RWPE1 (cell line): ENCODE measurements at regions not wholly inside any gene's neighbourhood (a gene's known extent, or its start where the extent isn't known, plus 50 kb on each side); places are given as distances from the start of the nearest gene placed in this dataset.

Experiments
- CTCF ChIA-PET: fragments of 350-600 bp; sonication (Branson Sonifier 250); formaldehyde crosslinking; extraction: SDS; loops from one replicate; lab custom pipeline; 2021; lab: Yijun Ruan, JAX
- POLR2A ChIA-PET: fragments of 400-600 bp; formaldehyde crosslinking; extraction: SDS; loops from one replicate; lab custom pipeline; 2020; ENCODE audit warnings: antibody characterized with exemption; ENCODE audit not compliant: low non-redundant PET; lab: Yijun Ruan, JAX
- DNase-seq: peaks from one replicate; pipeline ENCODE4 v3.0.0; 2012; ENCODE audit warnings: low spot score
- H3K27ac ChIP-seq: fragments of 450-650 bp; 2 replicates; pipeline ENCODE4 v1.5.1; 2017
- TF ChIP-seq, protein P1 (sequence below): fragments of 450-650 bp; conservative IDR thresholded peaks from 2 replicates; pipeline ENCODE4 v1.5.1; 2017; ENCODE audit warnings: low read depth, mild to moderate bottlenecking

DNA sequence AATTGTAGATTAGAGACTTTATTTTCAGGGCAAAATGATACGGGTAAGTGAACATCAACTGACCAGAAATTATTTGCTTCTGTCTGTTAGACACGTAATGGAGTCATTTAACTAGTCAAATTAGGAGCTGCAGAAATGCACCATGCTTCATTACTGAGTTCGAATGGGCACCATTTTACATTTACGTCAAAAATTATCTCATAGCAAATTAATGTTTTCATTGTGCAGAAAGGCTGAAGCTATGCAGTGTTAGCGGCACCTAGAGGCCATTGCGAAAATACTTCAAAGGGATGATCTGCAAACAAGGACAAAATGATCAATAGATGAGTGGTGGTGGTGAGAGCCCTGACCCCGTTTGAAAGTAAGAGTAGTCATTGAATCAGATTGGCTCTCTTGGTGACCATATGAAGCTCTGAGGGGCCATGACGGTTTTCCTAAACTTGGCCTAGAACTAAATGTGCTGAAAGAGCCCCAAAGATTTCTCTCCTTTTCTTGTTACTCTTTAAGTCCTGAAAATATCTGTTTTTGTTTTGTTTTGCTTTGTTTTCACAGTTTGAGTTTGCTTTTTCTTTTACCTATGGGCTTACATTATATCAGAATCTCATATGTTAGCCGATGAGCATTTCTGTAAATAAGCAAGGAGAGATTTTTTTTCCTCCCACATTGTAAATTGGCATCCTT lies 277.9 kb downstream of the ZNF536 start:
- POLR2A ChIA-PET, result no interaction called here
- H3K27ac ChIP-seq, result no peak overlapping the region
- TF ChIP-seq, protein P1, sequence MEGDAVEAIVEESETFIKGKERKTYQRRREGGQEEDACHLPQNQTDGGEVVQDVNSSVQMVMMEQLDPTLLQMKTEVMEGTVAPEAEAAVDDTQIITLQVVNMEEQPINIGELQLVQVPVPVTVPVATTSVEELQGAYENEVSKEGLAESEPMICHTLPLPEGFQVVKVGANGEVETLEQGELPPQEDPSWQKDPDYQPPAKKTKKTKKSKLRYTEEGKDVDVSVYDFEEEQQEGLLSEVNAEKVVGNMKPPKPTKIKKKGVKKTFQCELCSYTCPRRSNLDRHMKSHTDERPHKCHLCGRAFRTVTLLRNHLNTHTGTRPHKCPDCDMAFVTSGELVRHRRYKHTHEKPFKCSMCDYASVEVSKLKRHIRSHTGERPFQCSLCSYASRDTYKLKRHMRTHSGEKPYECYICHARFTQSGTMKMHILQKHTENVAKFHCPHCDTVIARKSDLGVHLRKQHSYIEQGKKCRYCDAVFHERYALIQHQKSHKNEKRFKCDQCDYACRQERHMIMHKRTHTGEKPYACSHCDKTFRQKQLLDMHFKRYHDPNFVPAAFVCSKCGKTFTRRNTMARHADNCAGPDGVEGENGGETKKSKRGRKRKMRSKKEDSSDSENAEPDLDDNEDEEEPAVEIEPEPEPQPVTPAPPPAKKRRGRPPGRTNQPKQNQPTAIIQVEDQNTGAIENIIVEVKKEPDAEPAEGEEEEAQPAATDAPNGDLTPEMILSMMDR, result peak; percentile 85
- peak; percentile 60 for DNase-seq
- CTCF ChIA-PET, result interaction anchor here (0.6 to 1.2 kb wide), 5 partner anchors 12 to 934 kb away, joined by 3 to 7 read pairs (median 4); no protein-coding TSS in a partner anchor

DNA sequence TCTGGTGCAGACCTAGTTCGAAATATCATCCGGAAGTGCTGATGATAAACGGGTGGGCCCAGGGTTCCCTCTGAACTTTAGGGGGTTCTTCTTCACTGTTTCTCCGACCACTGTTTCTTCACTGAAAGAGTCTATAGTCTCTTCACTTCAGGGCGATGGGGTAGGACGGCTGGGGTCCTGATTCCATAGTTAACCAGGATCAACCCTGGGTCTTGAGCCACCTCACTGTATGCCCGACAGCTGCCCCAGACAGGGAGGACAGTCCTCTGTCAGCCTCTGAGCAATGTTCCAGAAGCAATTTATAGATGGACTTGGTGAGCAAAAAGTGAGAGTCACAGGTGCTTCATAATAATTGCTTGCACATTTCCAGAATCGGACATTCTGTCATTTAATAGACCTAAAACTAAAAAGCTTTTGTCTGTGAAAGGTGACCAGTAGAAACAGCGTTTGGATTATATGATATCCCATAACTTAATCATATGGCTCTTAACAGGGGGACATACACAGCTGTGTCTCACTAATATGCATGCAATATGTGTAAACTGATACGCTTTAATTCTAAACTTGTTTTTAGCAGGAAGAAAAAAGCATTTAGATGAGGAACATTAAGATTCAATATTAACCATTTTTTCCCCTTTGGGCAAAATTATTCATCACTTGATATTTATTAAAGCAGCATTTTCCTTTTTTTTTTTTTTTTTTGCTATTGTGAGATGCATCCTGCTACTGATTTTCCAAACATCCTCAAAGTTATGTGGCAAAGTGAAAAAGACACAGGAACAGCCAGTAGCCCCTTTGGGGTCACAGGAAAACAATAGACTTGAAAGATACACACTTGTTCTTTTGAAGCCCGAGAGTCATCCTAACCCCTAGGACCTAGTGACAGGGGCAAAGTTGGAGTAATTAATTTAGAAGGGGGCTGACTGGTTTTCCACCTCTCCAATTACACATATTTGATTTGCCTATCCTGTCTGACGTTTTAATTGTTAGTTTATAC lies 277.0 kb downstream of the ZNF536 start:
- CTCF ChIA-PET, result interaction anchor here (0.6 to 1.2 kb wide), 5 partner anchors 13 to 933 kb away, joined by 3 to 7 read pairs (median 4); no protein-coding TSS in a partner anchor
- no peak overlapping the region for H3K27ac ChIP-seq
- TF ChIP-seq, protein P1, result no peak
- DNase-seq, result no peak
- POLR2A ChIA-PET, result no interaction called here

DNA sequence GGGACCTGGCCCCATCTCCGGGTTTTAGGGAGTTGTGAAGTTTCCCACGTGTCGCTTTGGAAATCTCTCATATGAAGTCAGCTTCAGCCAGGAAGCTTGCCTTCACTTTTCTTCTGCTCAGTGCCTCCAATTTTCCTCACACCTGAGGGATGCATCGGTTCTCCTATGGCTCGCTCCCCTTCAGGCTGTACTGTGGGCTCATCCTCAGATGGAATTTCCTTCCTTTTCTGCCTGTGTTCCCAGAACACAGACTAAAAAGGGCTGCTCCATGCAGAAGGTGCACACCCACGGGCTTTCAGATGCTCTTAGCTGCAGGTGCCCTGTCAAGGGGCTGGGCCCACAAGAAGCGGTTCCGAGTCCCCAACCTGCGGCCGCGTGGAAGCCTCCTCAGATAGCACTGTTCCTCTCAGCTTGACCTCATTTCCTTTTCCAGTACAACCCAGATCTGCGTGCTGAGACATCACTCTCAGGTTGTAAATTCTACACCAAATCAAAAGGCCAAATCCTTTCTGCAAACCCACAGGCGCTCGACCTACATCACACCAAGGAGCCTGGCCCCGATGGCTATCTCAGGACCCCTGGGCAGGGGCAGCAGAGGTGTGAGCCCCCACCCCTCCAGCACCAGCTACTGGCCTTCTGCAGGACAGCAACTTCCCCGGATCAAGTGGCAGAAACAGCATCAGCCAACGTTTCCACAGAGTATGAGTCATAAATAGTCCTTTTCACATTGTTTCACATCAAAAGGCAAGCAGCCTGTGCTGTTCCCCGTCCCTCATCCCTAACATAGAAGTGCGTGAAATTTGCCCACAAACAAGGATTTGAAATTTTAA lies 275.9 kb downstream of the ZNF536 start:
- H3K27ac ChIP-seq, result no peak overlapping the region
- CTCF ChIA-PET, result no interaction called here
- POLR2A ChIA-PET, result no interaction called here
- TF ChIP-seq, protein P1, result no peak
- no peak for DNase-seq

DNA sequence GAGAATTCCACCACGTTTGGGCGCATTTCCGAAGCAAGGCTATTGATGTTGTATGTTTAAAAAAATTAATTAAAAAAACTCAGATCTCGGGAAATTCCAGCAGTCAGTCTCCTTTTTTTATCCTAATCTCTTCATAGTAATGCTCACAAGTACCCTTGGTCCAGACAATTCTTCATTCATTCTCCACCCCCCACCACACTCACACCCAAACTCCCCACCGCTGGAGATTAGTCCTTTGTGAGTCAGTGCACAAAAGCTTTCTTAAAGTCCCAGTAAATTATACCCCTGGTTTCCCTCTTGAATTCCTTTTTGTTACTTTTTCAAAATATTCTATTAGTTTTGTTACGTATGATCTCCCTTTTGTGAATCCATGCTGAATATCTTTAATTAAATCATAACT lies 274.6 kb downstream of the ZNF536 start:
- CTCF ChIA-PET, result interaction anchor here (0.7 kb wide), 1 partner anchor 497 kb away, joined by 3 read pairs; no protein-coding TSS in a partner anchor
- DNase-seq, result no peak
- POLR2A ChIA-PET, result no interaction called here
- no peak overlapping the region for H3K27ac ChIP-seq
- TF ChIP-seq, protein P1, result no peak

DNA sequence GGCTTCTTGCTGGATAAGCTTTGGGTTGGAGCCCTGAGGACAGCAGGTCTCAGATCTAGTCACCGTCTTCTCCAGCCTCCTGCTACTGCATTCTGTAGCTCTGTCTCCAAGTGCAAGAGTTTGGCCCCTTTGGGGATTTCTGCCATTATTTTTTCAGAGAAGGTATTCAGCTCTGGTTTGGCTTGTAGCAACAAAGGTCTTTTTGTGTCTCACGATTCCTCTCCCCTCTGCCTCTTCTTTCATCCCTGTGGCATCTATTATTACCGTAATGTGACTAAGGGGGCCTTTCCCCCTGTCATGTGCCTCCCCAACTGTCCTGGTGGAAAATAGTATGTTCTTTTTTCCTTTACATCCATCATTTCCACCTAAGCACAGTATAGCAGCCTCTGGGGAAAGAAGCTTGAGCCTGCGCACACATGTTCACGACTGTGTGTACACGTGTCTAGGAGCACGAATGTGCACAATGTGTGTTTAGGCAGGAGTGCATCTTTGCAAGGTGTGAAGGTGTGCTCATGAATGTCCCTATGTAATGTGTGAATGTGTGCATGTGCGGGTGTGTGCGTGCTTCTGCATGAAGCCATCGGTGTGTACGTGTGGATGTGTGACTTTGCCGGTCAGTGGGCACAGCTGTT lies 273.9 kb downstream of the ZNF536 start:
- POLR2A ChIA-PET, result no interaction called here
- CTCF ChIA-PET, result no interaction called here
- TF ChIP-seq, protein P1, result no peak

More for the DNA sequence above, 273.9 kb downstream of the ZNF536 start:
- no peak overlapping the region for H3K27ac ChIP-seq
- no peak for DNase-seq
